ENCODE measurements at regions not wholly inside any gene's neighbourhood (a gene's known extent, or its start where the extent isn't known, plus 50 kb on each side); places are given as distances from the start of the nearest gene placed in this dataset.

DNA sequence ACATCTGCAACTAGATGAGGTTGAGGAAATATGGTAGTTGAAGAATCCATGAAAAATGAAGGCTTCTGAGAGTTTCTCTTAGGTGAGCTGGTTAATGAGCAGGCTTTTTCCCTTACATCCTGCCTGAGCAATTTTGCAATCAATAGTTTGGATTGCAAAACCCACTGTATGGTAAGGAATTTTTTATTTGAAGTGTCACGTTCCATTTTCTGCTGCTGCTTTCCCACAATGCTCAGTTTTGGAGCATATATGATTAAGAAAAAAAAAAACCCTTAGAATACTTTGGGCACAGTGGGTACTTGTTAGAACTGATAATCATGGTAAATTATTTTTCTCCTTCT lies 144.2 kb downstream of the PCSK1 start:
- DNase-seq (ENCODE audit: low read depth, low spot score): no peak
- Histone ChIP-seq H3K36me3 (ENCODE audit: insufficient read depth, insufficient read length, low read length) (no peaks in the 10 kb centered on the region), H3K9me3 (ENCODE audit: insufficient read depth, low read length) (no peaks in the 10 kb centered on the region), H3K4me3 (ENCODE audit: insufficient read length, low read depth) (no peak overlapping the region), H3K27me3 (ENCODE audit: insufficient read depth, insufficient read length) (no peaks in the 10 kb centered on the region), H3K4me1 (ENCODE audit: insufficient read depth, insufficient read length) (no peaks in the 10 kb centered on the region), H3K9ac (ENCODE audit: insufficient read length, low read depth) (no peak overlapping the region)
- TF ChIP-seq SUZ12 (IDR thresholded peaks at IDR 0.05; ENCODE audit: extremely low read depth, insufficient read depth, insufficient read length): no peak

GRCh38 chr5:96288166-96288844 lies 144.7 kb downstream of the PCSK1 start:
- no peaks in the 10 kb centered on the region for H3K9me3 ChIP-seq (ENCODE audit: insufficient read depth, low read length)
- DNase-seq (ENCODE audit: low read depth, low spot score): no peak
- H3K27me3 ChIP-seq (ENCODE audit: insufficient read depth, insufficient read length): no peaks in the 10 kb centered on the region
- no peak overlapping the region for H3K9ac ChIP-seq (ENCODE audit: insufficient read length, low read depth)
- no peaks in the 10 kb centered on the region for H3K36me3 ChIP-seq (ENCODE audit: insufficient read depth, insufficient read length, low read length)
- H3K4me1 ChIP-seq (ENCODE audit: insufficient read depth, insufficient read length): no peaks in the 10 kb centered on the region
- H3K4me3 ChIP-seq (ENCODE audit: insufficient read length, low read depth): no peak overlapping the region
- TF ChIP-seq ZNF274 (IDR thresholded peaks at IDR 0.05; ENCODE audit: low read depth, low read length): no peak
- TF ChIP-seq SUZ12 (IDR thresholded peaks at IDR 0.05; ENCODE audit: extremely low read depth, insufficient read depth, insufficient read length): no peak
- TF ChIP-seq YY1 (IDR thresholded peaks at IDR 0.05; ENCODE audit: insufficient read depth, insufficient read length): no peak

DNA sequence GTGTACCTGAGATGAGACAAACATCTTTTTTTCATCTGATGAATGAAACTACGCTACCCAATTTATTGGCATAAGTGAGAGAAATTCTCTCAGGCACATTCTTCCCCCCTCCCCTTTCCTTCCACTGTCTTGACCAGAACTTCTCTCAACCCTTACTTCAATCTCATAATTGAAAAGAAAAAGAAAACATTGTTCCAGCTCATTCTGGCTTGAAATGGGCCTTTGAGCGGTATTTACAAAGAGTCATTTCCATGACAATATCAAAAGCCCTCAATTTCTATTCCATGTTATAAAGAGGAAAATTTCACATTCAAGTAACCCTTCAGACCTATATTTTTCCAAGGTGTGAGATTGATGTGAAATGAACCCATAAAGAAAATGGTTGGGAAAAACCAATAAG lies 145.9 kb downstream of the PCSK1 start:
- no peaks in the 10 kb centered on the region for H3K9me3 ChIP-seq (ENCODE audit: insufficient read depth, low read length)
- no peaks in the 10 kb centered on the region for H3K36me3 ChIP-seq (ENCODE audit: insufficient read depth, insufficient read length, low read length)
- no peaks in the 10 kb centered on the region for H3K4me1 ChIP-seq (ENCODE audit: insufficient read depth, insufficient read length)
- no peak for DNase-seq (ENCODE audit: low read depth, low spot score)
- H3K9ac ChIP-seq (ENCODE audit: insufficient read length, low read depth): no peak overlapping the region
- no peak for TF ChIP-seq SUZ12 (IDR thresholded peaks at IDR 0.05; ENCODE audit: extremely low read depth, insufficient read depth, insufficient read length)
- H3K27me3 ChIP-seq (ENCODE audit: insufficient read depth, insufficient read length): no peaks in the 10 kb centered on the region
- no peak overlapping the region for H3K4me3 ChIP-seq (ENCODE audit: insufficient read length, low read depth)

DNA sequence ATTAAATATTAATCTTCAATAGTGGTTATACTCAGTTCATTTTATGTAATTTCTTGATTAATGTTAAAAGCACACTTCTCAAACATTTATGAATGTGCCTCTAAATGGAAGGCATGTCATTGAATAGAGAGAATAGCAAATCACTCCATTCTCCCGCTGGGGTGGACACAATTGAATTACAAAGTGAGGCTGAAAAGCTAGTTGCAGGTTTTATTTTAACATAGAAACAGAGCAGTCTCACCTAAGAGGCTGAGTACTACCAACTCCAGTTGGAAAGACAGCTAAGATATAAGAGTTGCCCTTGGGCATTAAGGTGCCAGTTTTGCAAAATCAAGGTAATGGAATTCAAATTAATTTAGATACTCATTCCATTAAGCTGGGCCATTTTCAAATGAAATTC lies 147.2 kb downstream of the PCSK1 start:
- no peak for TF ChIP-seq ZNF274 (IDR thresholded peaks at IDR 0.05; ENCODE audit: low read depth, low read length)
- TF ChIP-seq SUZ12 (IDR thresholded peaks at IDR 0.05; ENCODE audit: extremely low read depth, insufficient read depth, insufficient read length): no peak
- TF ChIP-seq YY1 (IDR thresholded peaks at IDR 0.05; ENCODE audit: insufficient read depth, insufficient read length): no peak
- Histone ChIP-seq H3K36me3 (ENCODE audit: insufficient read depth, insufficient read length, low read length) (no peaks in the 10 kb centered on the region), H3K4me1 (ENCODE audit: insufficient read depth, insufficient read length) (no peaks in the 10 kb centered on the region), H3K9me3 (ENCODE audit: insufficient read depth, low read length) (no peaks in the 10 kb centered on the region), H3K9ac (ENCODE audit: insufficient read length, low read depth) (no peak overlapping the region), H3K27me3 (ENCODE audit: insufficient read depth, insufficient read length) (no peaks in the 10 kb centered on the region), H3K4me3 (ENCODE audit: insufficient read length, low read depth) (no peak overlapping the region)
- no peak for DNase-seq (ENCODE audit: low read depth, low spot score)

DNA sequence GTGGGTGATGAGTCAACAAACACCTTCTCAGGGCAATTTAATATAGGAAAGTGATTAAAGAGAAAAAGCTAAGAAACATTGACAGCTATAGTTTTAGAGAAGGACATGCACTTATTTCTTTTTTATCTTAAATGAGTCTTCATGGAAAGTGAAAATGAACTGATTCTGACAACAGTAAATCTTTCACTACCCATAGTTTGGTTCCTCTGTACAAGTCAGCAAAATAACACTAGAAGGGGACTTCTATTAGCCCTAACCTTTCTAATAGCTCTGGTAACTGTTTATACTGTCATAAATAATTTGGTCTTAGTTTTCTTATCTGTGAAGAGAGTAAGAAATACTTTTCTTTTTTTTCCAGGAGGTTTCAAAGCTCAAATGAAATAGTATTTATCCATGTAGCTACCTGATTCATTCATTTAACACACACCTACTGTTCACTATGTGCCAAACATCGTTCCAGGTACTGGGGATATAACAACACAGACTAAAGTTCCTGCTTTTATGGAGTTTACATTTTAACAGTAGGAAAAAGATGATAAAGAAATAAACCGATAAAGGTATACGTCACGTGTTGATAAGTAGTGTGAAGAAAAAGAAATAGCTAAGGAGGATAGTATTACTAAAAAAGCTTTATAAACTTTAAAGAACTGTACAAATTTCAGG lies 148.2 kb downstream of the PCSK1 start:
- no peaks in the 10 kb centered on the region for H3K27me3 ChIP-seq (ENCODE audit: insufficient read depth, insufficient read length)
- no peak for TF ChIP-seq YY1 (IDR thresholded peaks at IDR 0.05; ENCODE audit: insufficient read depth, insufficient read length)
- no peak for TF ChIP-seq ZNF274 (IDR thresholded peaks at IDR 0.05; ENCODE audit: low read depth, low read length)
- TF ChIP-seq SUZ12 (IDR thresholded peaks at IDR 0.05; ENCODE audit: extremely low read depth, insufficient read depth, insufficient read length): no peak
- no peaks in the 10 kb centered on the region for H3K4me1 ChIP-seq (ENCODE audit: insufficient read depth, insufficient read length)
- DNase-seq (ENCODE audit: low read depth, low spot score): no peak
- no peaks in the 10 kb centered on the region for H3K36me3 ChIP-seq (ENCODE audit: insufficient read depth, insufficient read length, low read length)
- H3K9me3 ChIP-seq (ENCODE audit: insufficient read depth, low read length): no peaks in the 10 kb centered on the region
- no peak overlapping the region for H3K9ac ChIP-seq (ENCODE audit: insufficient read length, low read depth)
- H3K4me3 ChIP-seq (ENCODE audit: insufficient read length, low read depth): no peak overlapping the region

DNA sequence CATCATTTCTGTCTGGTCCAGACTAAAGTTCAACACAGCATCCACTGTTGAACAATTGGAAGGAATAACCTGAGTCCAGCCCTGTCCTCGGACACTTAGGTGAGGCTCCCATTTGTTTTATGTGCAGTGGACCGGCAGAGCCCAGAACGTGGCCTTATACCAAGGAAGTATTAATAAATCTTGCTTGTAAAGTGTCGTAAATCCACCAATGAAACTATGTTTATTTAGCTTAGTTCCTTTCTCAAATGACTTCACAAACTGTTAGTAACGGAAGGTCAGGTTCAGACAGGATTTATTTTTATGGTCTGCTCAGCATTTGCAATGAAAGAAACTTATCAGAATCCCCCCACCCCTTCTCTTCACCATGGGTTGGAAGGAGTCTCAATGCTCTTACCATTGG lies 149.5 kb downstream of the PCSK1 start:
- Histone ChIP-seq H3K4me3 (ENCODE audit: insufficient read length, low read depth) (no peak overlapping the region), H3K9me3 (ENCODE audit: insufficient read depth, low read length) (no peaks in the 10 kb centered on the region), H3K27me3 (ENCODE audit: insufficient read depth, insufficient read length) (no peaks in the 10 kb centered on the region), H3K9ac (ENCODE audit: insufficient read length, low read depth) (no peak overlapping the region), H3K36me3 (ENCODE audit: insufficient read depth, insufficient read length, low read length) (no peaks in the 10 kb centered on the region), H3K4me1 (ENCODE audit: insufficient read depth, insufficient read length) (no peaks in the 10 kb centered on the region)
- TF ChIP-seq ZNF274 (IDR thresholded peaks at IDR 0.05; ENCODE audit: low read depth, low read length): no peak
- TF ChIP-seq YY1 (IDR thresholded peaks at IDR 0.05; ENCODE audit: insufficient read depth, insufficient read length): no peak
- no peak for TF ChIP-seq SUZ12 (IDR thresholded peaks at IDR 0.05; ENCODE audit: extremely low read depth, insufficient read depth, insufficient read length)
- DNase-seq (ENCODE audit: low read depth, low spot score): no peak

DNA sequence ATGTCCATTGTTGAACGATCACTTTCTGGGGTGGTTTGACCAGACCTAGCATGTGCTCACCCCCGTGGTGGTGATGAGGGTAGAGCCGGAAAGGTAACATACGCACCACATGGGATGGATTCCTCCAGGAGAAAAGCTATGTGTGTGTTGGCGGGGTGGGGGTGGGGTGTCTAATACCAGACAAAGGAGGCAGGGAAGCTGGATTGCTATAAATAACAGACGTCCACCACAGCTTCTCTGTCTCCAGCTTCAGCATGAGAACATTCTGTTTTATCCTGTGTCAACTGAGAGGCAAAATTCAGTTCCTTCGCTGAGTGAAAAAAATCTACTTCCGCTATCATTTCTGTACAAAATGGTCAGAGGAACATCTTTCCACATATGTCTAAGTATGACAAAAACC lies 151.0 kb downstream of the PCSK1 start:
- Histone ChIP-seq H3K4me1 (ENCODE audit: insufficient read depth, insufficient read length) (no peaks in the 10 kb centered on the region), H3K36me3 (ENCODE audit: insufficient read depth, insufficient read length, low read length) (no peaks in the 10 kb centered on the region), H3K4me3 (ENCODE audit: insufficient read length, low read depth) (no peak overlapping the region), H3K9me3 (ENCODE audit: insufficient read depth, low read length) (no peaks in the 10 kb centered on the region), H3K27me3 (ENCODE audit: insufficient read depth, insufficient read length) (no peaks in the 10 kb centered on the region), H3K9ac (ENCODE audit: insufficient read length, low read depth) (no peak overlapping the region)
- no peak for DNase-seq (ENCODE audit: low read depth, low spot score)
- TF ChIP-seq YY1 (IDR thresholded peaks at IDR 0.05; ENCODE audit: insufficient read depth, insufficient read length) (no peak), ZNF274 (IDR thresholded peaks at IDR 0.05; ENCODE audit: low read depth, low read length) (no peak), SUZ12 (IDR thresholded peaks at IDR 0.05; ENCODE audit: extremely low read depth, insufficient read depth, insufficient read length) (no peak)
